Astrocyte of the cerebellum (primary cell): ENCODE measurements at regions not wholly inside any gene's neighbourhood (a gene's known extent, or its start where the extent isn't known, plus 50 kb on each side); places are given as distances from the start of the nearest gene placed in this dataset.

Source experiments
- DNase-seq: peaks from one replicate; pipeline ENCODE4 v3.0.0-alpha.2; 2011; ENCODE audit warnings: low read depth
- H3K4me3 ChIP-seq: 2 replicates; pipeline ENCODE4 v1.5.1; 2011; ENCODE audit warnings: mild to moderate bottlenecking, low read depth, low read length, moderate library complexity
- in situ Hi-C: cut with HindIII; loops from 2 replicates; pipeline ENCODE4 v1.10.0; 2017; ENCODE audit warnings: low sequenced_read_pairs
- TF ChIP-seq, protein P1 (sequence below): IDR thresholded peaks from 2 replicates; pipeline ENCODE4 v1.5.1; 2012; ENCODE audit warnings: low read length, low read depth, moderate library complexity, mild to moderate bottlenecking; ENCODE audit errors: missing control alignments

DNA sequence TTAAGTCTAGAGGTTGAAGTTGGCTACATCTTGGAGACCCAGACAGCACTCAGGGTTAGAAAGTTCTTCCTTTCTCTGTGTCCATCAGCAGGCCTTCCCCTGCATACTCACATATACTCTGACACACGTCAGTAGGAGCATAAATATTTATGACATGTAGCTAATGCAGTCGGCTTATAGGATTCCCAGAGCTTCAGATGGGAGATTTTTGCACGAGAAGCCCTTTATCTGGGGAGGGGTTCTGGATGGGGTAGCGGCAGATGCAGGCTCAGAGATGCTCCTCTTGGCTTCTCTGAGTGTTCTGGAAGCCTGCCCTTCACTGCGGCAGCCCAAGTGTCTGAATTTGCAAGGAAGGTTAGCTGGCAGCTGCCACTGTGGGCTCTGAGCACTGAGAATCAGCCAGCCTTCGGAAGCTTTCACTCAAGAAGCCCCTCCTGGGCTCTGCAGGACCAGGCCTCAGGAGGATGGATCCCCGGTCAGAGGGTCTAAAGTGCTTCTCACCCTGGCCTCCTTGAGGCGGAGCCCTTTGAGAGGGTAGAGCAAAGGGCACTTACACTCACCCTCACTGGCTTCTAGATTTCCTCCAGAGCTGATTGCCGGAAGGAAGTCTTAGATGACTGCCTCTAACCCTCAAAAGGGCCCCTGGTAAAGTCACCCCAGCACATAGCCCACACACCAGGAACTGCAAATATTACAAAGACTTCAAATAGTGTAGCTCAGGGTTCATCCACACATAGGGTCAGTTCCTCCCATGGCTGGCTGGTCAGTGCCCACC, 68.1 kb upstream of the NFASC start:
- no peak overlapping the region for H3K4me3 ChIP-seq
- TF ChIP-seq, protein P1, sequence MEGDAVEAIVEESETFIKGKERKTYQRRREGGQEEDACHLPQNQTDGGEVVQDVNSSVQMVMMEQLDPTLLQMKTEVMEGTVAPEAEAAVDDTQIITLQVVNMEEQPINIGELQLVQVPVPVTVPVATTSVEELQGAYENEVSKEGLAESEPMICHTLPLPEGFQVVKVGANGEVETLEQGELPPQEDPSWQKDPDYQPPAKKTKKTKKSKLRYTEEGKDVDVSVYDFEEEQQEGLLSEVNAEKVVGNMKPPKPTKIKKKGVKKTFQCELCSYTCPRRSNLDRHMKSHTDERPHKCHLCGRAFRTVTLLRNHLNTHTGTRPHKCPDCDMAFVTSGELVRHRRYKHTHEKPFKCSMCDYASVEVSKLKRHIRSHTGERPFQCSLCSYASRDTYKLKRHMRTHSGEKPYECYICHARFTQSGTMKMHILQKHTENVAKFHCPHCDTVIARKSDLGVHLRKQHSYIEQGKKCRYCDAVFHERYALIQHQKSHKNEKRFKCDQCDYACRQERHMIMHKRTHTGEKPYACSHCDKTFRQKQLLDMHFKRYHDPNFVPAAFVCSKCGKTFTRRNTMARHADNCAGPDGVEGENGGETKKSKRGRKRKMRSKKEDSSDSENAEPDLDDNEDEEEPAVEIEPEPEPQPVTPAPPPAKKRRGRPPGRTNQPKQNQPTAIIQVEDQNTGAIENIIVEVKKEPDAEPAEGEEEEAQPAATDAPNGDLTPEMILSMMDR = no peak
- no peak for DNase-seq
- in situ Hi-C loops = no loop called here

DNA sequence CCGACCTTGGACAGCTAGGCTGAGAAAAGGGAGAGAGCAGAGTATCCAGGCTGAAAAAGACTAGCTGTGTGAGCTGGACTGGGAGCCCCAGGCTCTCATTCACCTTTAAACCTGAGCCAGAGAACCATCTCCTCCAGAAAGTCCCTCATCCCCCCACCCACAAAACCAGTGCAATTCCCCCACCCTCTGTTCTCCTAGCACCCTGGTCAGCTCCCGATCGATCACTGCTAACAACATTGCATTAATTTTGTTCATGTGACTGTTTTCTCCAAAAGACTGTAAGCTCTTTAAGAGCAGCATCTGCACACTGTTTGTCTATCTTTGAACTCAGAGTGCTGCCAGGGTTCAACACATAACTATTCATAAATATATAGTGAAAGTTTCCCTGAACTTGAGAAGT, 67.1 kb upstream of the NFASC start:
- H3K4me3 ChIP-seq = no peak overlapping the region
- TF ChIP-seq, protein P1 = no peak
- in situ Hi-C loops = no loop called here
- no peak for DNase-seq

DNA sequence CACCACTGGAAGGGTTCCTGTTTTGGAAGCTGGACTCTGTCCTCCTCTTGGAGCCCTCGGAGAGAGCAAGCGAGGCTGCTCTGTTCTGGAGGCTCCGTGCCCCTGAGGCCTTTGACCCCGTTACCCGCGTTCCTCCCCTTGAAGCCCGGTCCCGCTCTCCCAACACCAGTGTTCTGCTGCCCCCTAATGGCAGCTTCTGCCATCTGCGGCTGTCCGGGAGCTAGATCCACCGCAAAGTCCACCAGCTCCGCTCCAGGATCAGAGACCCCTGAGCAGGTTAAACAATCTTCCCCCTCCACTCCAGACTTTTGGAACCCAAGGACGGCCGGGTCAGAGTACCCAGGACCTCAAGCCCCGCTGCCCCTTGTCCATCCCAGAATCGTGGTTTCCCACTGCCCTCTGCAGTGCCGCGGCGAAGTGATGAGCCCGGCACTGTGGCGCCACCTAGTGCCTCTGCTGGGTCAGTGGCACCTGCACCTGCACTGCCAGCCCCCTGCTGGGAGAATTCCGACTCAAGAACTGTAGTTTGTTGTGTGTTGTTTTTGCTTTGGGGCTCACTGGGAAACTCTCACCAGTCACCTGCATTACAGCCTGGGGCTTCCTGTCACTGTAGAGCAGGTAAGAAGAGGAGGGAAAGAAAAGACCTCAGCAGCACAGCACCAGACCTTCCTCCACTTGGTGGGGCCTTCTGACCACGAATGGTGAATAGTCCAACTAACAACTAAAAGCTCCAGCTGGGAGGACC, 63.5 kb upstream of the NFASC start:
- DNase-seq = peak; percentile 29
- TF ChIP-seq, protein P1 = peak; percentile 90
- in situ Hi-C loops = no loop called here
- peak overlapping the region; percentile 26 for H3K4me3 ChIP-seq

DNA sequence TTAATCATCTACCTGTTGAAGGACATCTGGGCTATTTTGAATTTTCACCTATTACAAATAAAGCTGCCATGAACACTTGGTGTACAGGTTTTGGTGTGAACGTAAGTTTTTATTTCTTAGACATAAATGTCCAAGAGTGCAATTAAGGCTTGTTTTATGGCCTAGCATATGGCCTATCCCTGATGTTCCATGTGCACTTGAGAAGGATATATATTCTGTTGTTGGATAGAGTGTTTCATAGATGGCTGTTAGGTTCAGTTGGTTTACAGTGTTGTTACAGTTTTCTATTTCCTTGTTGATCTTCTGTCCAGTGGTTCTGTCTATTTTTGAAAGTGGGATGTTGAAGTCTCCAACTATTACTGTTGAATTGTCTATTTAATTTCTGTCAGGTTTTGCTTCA, 61.2 kb upstream of the NFASC start:
- in situ Hi-C loops = no loop called here
- DNase-seq = no peak
- no peak overlapping the region for H3K4me3 ChIP-seq
- TF ChIP-seq, protein P1 = no peak

DNA sequence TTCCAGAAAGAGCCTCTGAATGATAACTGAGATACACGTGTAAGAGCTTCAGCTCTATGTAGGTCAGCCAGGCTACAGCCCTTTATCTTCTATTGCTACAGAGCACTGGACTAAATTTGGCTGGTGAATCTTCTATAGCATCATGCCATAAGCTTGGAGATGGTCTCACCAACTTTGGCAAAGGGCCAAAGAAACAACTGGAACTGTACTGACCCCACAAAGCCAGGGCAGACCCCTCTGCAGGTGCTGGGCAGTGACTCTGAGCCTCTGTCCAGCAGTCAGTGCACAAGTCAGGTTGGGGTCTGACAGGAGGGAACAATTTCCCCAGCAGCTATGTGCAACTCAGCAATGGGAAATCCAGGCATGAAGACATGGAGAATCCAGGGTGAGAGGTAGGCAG, 57.8 kb upstream of the NFASC start:
- TF ChIP-seq, protein P1 = no peak
- in situ Hi-C loops = no loop called here
- no peak overlapping the region for H3K4me3 ChIP-seq

DNA sequence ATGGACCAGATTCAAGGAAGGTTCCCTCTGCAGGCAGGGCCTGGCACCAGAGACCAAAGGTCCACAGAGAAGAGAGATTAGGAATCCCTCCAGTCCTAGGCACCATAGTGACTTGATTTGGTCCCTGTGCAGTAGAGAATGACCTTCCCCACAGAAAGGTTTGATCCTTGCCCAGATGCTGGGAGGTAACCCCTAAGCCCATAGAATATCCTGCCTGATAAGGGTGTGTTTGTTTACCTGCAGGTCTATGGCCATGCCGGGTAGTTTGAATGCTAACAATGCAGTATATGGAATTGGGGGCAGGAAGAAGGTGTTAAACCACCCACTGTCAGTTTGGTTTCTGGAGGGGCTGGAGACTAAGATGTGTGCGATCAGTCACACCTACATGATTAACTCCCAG, 57.1 kb upstream of the NFASC start:
- H3K4me3 ChIP-seq = no peak overlapping the region
- in situ Hi-C loops = no loop called here
- no peak for DNase-seq
- TF ChIP-seq, protein P1 = no peak

More for the DNA sequence above, 57.8 kb upstream of the NFASC start:
- no peak for DNase-seq
